Urothelium cell line (cell line): ENCODE measurements at regions not wholly inside any gene's neighbourhood (a gene's known extent, or its start where the extent isn't known, plus 50 kb on each side); places are given as distances from the start of the nearest gene placed in this dataset.

Experiments
- DNase-seq: peaks from one replicate; pipeline ENCODE4 v3.0.0; 2011; ENCODE audit warnings: low spot score, mixed read lengths
- FAIRE-seq: peaks from 2 replicates; lab custom pipeline; 2011; peaks lifted over from hg19 to GRCh38; lab: Jason Lieb, UNC

DNA sequence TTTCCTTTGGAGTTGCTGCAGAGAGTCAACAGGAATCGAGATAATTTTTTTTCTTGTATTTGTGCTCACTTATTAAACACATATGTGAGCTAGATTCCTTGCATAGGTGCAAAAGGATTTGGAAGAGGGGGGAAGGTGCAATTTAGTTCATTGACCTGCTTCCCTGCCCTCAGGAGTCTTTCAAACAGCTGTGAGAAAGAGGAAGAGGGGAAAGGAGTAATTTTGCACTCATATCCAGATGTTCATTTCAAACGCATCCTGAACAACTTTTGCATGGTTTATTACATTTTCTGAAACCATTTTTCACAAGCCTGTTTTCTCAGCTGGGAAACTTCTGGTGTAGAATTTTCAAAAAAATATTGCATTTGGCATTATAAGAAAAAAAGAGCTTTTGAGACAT lies 795.0 kb downstream of the MAFB start:
- DNase-seq (no peak), FAIRE-seq (no peak)

GRCh38 chr20:39893003-39893685 lies 795.9 kb downstream of the MAFB start:
- DNase-seq (peak; percentile 73), FAIRE-seq (no peak)

DNA sequence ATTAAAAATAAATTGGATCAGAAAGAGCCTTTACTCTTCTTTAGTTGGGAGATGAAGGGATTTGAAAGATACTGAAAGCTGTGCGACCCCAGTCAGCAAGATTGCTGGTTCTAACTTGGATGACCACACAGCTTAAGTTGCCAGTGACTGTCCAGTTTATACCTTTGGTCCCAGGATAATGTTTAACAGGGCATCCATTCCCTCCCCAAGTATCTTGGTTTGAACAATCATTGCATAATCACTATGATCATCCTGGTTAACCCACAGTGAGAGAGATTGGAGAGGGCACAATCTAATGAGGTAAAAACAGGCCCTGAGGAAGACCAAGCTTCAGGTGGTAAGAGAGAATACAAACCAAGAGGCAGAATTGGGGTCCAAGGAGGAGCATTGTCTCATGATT lies 798.3 kb downstream of the MAFB start:
- FAIRE-seq = no peak
- DNase-seq = no peak

DNA sequence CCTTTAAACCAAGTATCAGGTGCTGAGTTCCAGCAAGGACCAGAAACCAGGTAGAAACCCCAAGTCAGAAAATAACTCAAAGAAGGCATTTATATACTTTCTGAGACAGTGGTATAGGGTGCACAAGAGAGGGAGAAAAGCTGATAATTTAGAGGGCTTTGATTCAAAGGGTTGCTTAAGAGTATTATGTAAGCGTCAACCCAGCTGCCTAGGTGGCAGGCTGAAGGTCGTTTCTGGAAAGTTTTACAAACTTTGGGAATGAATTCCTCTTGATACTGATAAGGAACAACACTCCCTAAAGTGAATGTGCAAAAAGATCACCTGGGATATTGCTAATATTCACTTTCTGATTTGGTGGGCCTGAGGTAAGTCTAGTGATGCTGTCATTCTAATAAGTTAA lies 800.7 kb downstream of the MAFB start:
- FAIRE-seq (no peak), DNase-seq (no peak)

DNA sequence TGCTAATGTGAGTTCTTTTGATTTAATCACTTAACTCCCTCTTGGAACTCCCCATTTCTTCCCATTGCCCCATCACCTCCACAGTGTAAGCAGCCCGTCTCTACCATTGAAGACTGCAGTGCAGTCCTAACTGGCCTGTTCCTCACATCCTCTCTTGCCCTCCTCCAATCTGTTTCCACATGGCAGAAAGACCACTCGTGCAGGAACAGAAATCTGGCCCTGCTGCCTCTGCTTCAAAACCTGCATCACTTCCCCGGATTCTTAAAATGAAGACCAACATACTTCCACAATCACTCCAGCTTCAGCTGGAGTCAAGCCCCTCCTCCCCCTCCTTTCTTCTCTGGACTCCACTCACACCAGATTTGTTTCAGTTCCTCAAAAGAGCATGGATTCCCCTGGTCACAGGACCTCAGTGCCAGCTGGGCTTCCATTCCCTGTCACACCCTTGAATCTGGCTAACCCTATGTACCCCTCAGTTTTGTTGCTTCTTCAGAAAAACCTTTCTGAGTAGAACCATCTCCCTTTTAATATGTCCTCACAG lies 802.3 kb downstream of the MAFB start:
- FAIRE-seq (peak; percentile 23), DNase-seq (no peak)

- FAIRE-seq (no peak), DNase-seq (peak; percentile 77)
Measured at GRCh38 chr20:39885975-39886649, 802.9 kb downstream of the MAFB start.

GRCh38 chr20:39882806-39883205 lies 806.2 kb downstream of the MAFB start:
- DNase-seq = no peak
- no peak for FAIRE-seq

- no peak for FAIRE-seq
- DNase-seq = no peak
Measured at GRCh38 chr20:39880890-39881289, 808.1 kb downstream of the MAFB start.

- no peak for DNase-seq
- no peak for FAIRE-seq
Measured at GRCh38 chr20:39879296-39879695, 809.7 kb downstream of the MAFB start.

DNA sequence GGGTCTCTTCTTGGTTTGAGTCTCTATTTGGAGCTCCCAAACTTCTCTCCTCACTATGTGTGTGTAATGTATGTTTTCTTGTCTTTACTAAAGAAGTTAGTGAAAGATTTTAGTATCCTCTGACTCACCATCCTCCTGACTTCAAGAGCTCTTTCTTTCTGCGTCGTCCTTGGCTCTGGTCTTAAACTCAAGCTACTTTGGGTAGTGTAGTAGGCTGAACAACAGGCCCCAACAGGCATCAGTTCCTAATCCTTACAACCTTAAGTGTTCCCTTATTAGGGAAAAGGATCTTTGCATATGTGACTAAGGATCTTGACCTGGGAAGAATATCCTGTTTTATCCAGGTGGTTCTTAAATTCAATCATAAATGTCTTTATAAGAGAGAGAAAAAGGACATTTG lies 810.2 kb downstream of the MAFB start:
- DNase-seq (no peak), FAIRE-seq (no peak)

- FAIRE-seq (no peak), DNase-seq (no peak)
Measured at GRCh38 chr20:39878320-39878719, 810.7 kb downstream of the MAFB start.

GRCh38 chr20:39877788-39878187 lies 811.2 kb downstream of the MAFB start:
- FAIRE-seq (no peak), DNase-seq (no peak)

DNA sequence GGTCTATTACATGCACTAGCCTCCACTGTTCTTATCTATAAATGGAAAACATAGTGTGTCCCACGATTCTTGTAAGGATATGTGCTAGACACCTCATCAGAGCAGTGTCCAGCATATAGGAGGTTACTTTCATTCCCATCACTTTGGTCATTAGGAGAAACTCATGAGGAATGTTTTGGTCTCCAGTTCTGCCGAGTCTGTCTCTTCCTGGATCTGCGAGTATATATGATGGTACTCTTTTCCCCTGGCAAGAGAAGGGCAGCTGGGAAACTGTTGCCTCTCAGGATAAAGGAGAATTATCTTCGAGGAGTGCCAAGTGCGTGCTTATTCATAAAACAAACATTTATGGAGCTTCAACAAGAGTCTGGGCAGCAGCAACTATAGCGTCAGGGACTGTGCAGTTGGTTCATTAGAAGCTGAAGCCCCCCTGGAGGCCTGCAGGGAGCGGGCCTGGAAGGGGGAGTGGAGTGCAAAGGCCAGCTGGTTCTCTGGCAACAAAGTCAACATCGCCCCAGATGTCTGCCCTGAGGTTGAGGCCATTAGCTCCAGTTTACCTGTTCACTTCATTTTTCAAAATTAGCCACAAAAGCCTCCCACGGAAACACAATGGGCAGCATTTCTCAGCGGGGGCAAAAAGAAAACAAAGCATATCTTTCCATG lies 811.9 kb downstream of the MAFB start:
- FAIRE-seq (no peak), DNase-seq (no peak)

GRCh38 chr20:39875492-39876110 lies 813.4 kb downstream of the MAFB start:
- FAIRE-seq (no peak), DNase-seq (no peak)

DNA sequence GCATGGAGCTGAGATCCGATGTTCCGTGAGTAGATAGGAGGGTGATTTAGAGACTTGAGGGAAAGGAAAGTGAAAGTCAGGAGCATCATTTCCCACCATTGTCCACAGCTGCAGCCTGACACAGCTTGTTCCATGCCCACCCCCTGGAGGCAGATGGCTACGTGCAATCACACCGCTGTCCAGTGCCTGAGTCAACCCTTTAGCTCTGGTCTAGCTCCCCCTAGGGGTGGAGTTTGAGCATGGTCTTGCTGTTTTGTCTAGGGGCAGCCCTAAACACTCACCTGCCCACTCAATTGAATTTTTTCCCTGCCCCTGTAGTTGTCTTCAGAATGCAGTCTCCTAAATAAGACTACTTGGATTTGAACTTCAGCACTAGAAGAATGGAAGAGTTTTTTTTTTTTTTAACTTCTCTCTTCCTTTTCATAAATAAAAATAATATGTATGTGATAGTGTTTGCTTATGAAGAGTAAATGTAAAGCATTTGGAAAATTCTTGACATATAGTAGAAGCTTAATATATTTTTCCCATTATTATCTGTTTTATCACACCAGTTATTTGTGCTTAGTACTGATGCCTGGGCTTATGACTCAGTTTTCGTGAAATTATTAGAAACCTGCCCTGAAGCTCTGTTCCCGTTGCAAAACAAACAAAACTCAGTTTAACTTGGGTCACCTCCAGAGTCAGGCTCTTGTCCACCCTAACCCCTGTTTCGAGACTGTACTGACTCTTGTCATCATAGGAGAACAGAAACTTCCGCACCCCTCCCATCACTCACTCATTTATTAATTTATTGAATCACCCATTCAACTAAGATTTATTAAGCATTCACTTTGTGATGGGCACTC lies 814.8 kb downstream of the MAFB start:
- FAIRE-seq = peak; percentile 71

GRCh38 chr20:39873286-39873685 lies 815.8 kb downstream of the MAFB start:
- FAIRE-seq (no peak), DNase-seq (no peak)

More for the DNA sequence above, 814.8 kb downstream of the MAFB start:
- DNase-seq = peak; percentile 76

- FAIRE-seq = no peak
Measured at GRCh38 chr20:39871013-39871412, 818.0 kb downstream of the MAFB start.

GRCh38 chr20:39865446-39865845 lies 823.6 kb downstream of the MAFB start:
- no peak for DNase-seq
- FAIRE-seq = no peak

More at GRCh38 chr20:39871013-39871412, 818.0 kb downstream of the MAFB start:
- DNase-seq = no peak

GRCh38 chr20:39862470-39862891 lies 826.6 kb downstream of the MAFB start:
- no peak for FAIRE-seq
- no peak for DNase-seq

GRCh38 chr20:39861381-39861780 lies 827.7 kb downstream of the MAFB start:
- peak; percentile 17 for FAIRE-seq
- DNase-seq = peak; percentile 37
